ENCODE measurements at regions not wholly inside any gene's neighbourhood (a gene's known extent, or its start where the extent isn't known, plus 50 kb on each side); places are given as distances from the start of the nearest gene placed in this dataset.
"Not testable (repeated sequence)": the region's sequence is repeated elsewhere in the genome, so short reads cannot be mapped to it uniquely, and the experiment has no call there.

GRCh38 chr1:30527511-30528140 lies 195.8 kb downstream of the MATN1 start:
- DNase-seq (ENCODE audit: low read depth): peak; percentile 83

- DNase-seq (ENCODE audit: low read depth): peak; percentile 15
Measured at GRCh38 chr1:30526652-30527345, 196.6 kb downstream of the MATN1 start.

GRCh38 chr1:30525971-30526651 lies 197.3 kb downstream of the MATN1 start:
- DNase-seq (ENCODE audit: low read depth): peak; percentile 97

GRCh38 chr1:30525631-30525970 lies 197.8 kb downstream of the MATN1 start:
- DNase-seq (ENCODE audit: low read depth): no peak

- no peak for DNase-seq (ENCODE audit: low read depth)
Measured at GRCh38 chr1:30524840-30525617, 198.4 kb downstream of the MATN1 start.

- not testable (repeated sequence) for DNase-seq (ENCODE audit: low read depth)
Measured at GRCh38 chr1:30524025-30524555, 199.3 kb downstream of the MATN1 start.

GRCh38 chr1:30523055-30524020 lies 200.0 kb downstream of the MATN1 start:
- peak; percentile 94 for DNase-seq (ENCODE audit: low read depth)

GRCh38 chr1:30522031-30523004 lies 201.1 kb downstream of the MATN1 start:
- DNase-seq (ENCODE audit: low read depth): peak; percentile 60

- no peak for DNase-seq (ENCODE audit: low read depth)
Measured at GRCh38 chr1:30521261-30521865, 202.0 kb downstream of the MATN1 start.

- no peak for DNase-seq (ENCODE audit: low read depth)
Measured at GRCh38 chr1:30520476-30520875, 202.9 kb downstream of the MATN1 start.

GRCh38 chr1:30519201-30519763 lies 204.1 kb downstream of the MATN1 start:
- no peak for DNase-seq (ENCODE audit: low read depth)

- no peak for DNase-seq (ENCODE audit: low read depth)
Measured at GRCh38 chr1:30518696-30519095, 204.7 kb downstream of the MATN1 start.

- DNase-seq (ENCODE audit: low read depth): no peak
Measured at GRCh38 chr1:30518186-30518585, 205.2 kb downstream of the MATN1 start.

- not testable (repeated sequence) for DNase-seq (ENCODE audit: low read depth)
Measured at GRCh38 chr1:30517666-30518065, 205.7 kb downstream of the MATN1 start.

GRCh38 chr1:30517241-30517640 lies 206.1 kb downstream of the MATN1 start:
- DNase-seq (ENCODE audit: low read depth): not testable (repeated sequence)

- DNase-seq (ENCODE audit: low read depth): no peak
Measured at GRCh38 chr1:30516485-30516858, 206.9 kb downstream of the MATN1 start.

GRCh38 chr1:30515755-30516484 lies 207.5 kb downstream of the MATN1 start:
- DNase-seq (ENCODE audit: low read depth): no peak

- no peak for DNase-seq (ENCODE audit: low read depth)
Measured at GRCh38 chr1:30514945-30515344, 208.4 kb downstream of the MATN1 start.

All from renal cortical epithelial cell (primary cell).